K562 (cell line): ENCODE measurements at regions not wholly inside any gene's neighbourhood (a gene's known extent, or its start where the extent isn't known, plus 50 kb on each side); places are given as distances from the start of the nearest gene placed in this dataset.

Experiments used
- ATAC-seq: fragments of 200-7000 bp; cut with Tn5 transposase; 3 replicates; pipeline ENCODE4 v1.9.1; 2020; ENCODE audit warnings: moderate library complexity
- BruUV-seq: library from RNA; stranded (reverse); fragments of 400-500 nt; replicated peaks from 2 replicates; lab custom pipeline; 2021; lab: Mats Ljungman, UMichigan
- CTCF ChIA-PET: fragments of 300-600 bp; formaldehyde crosslinking; extraction: SDS; loops from one replicate; lab custom pipeline; 2021; ENCODE audit warnings: low intra/inter-chr PET ratio; lab: Yijun Ruan, JAX
- POLR2A ChIA-PET: fragments of 300-600, 350-650 bp; sonication (Branson Sonifier 250); formaldehyde crosslinking; extraction: SDS; loops from one replicate; lab custom pipeline; 2021; ENCODE audit warnings: antibody characterized with exemption, inconsistent platforms; lab: Yijun Ruan, JAX
- DNase-seq, 4 experiments: peaks; one replicate each; pipeline versions ENCODE4 v3.0.0 to v3.0.0-alpha.2; 2011 to 2018; ENCODE audit warnings: low spot score in 3 of 4, mixed read lengths in 3 of 4; ENCODE audit errors: extremely low read depth in 1 of 4
- FAIRE-seq: peaks from 2 replicates; lab custom pipeline; 2011; peaks lifted over from hg19 to GRCh38; lab: Jason Lieb, UNC
- H2AFZ ChIP-seq: 2 replicates; pipeline ENCODE4 v1.6.0; 2011; ENCODE audit warnings: low read depth, low read length, control low read depth, inconsistent platforms
- H3K27ac ChIP-seq: fragments of 200-600 bp; 3 replicates; pipeline ENCODE4 v1.8.0; 2011; ENCODE audit warnings: low read depth, mild to moderate bottlenecking, control low read depth, inconsistent platforms, low read length, moderate library complexity, mixed read lengths; ENCODE audit errors: extremely low read depth
- H3K27me3 ChIP-seq, 2 experiments: fragments of 300-600 bp in 1 of 2; 2 replicates in 1 of 2; 3 replicates in 1 of 2; pipeline versions ENCODE4 v1.6.0 to v1.8.0; 2011; ENCODE audit warnings: inconsistent platforms in 2 of 2, low read length in 2 of 2, mild to moderate bottlenecking in 1 of 2, mixed read lengths in 1 of 2, moderate library complexity in 1 of 2; ENCODE audit not compliant: control insufficient read depth in 2 of 2, insufficient read depth in 2 of 2
- H3K36me3 ChIP-seq: fragments of 300-600 bp; 3 replicates; pipeline ENCODE4 v1.8.0; 2011; ENCODE audit warnings: mild to moderate bottlenecking, low read length, inconsistent platforms; ENCODE audit not compliant: control insufficient read depth, insufficient read depth
- H3K4me1 ChIP-seq, 2 experiments: fragments of 200-600 bp in 1 of 2; replicated peaks in 1 of 2; 2 replicates in 1 of 2; 3 replicates in 1 of 2; pipeline versions ENCODE4 v1.5.1 to v1.8.0; 2011; ENCODE audit warnings: inconsistent platforms in 2 of 2, low read length in 2 of 2, mild to moderate bottlenecking in 1 of 2, mixed read lengths in 1 of 2, moderate library complexity in 1 of 2; ENCODE audit not compliant: control insufficient read depth in 2 of 2, insufficient read depth in 2 of 2
- H3K4me2 ChIP-seq: 2 replicates; pipeline ENCODE4 v1.6.1; 2011; ENCODE audit warnings: low read length, control low read depth, inconsistent platforms, mixed read lengths; ENCODE audit not compliant: insufficient read depth
- H3K4me3 ChIP-seq: fragments of 200-600 bp; sonication (generic), shearing (Covaris generic); 2 replicates; pipeline ENCODE4 v1.5.1; 2016; ENCODE audit warnings: control low read depth, inconsistent platforms
- H3K79me2 ChIP-seq: fragments of 200-600 bp; 3 replicates; pipeline ENCODE4 v1.8.0; 2011; ENCODE audit warnings: low read length, inconsistent platforms; ENCODE audit not compliant: control insufficient read depth, insufficient read depth
- H3K9ac ChIP-seq, 2 experiments: 2 replicates each; pipeline versions ENCODE4 v1.6.0 to v1.6.1; 2011; ENCODE audit warnings: low read depth in 2 of 2, low read length in 2 of 2, control low read depth in 1 of 2, inconsistent platforms in 1 of 2, mild to moderate bottlenecking in 1 of 2, mixed read lengths in 1 of 2; ENCODE audit not compliant: insufficient read depth in 1 of 2
- H3K9me1 ChIP-seq: one replicate; pipeline ENCODE4 v1.6.0; 2011; ENCODE audit warnings: inconsistent platforms, mild to moderate bottlenecking, low read length, moderate library complexity; ENCODE audit not compliant: control insufficient read depth, insufficient read depth
- H3K9me3 ChIP-seq: replicated peaks from 2 replicates; pipeline ENCODE4 v1.5.1; 2011; ENCODE audit warnings: low read depth, low read length, inconsistent platforms; ENCODE audit not compliant: control insufficient read depth, insufficient read depth
- H4K20me1 ChIP-seq: replicated peaks from 2 replicates; pipeline ENCODE4 v1.6.1; 2011; ENCODE audit warnings: low read length, inconsistent platforms, mixed read lengths; ENCODE audit not compliant: control insufficient read depth, insufficient read depth
- FOXA3 ChIP-seq, 2 experiments: fragments of 450-650 bp in 1 of 2; sonication (generic) in 1 of 2; formaldehyde crosslinking; IDR thresholded peaks in 1 of 2; conservative IDR thresholded peaks in 1 of 2; 2 replicates each; pipeline versions ENCODE4 v1.4.0 to v1.8.0; 2020 to 2022; ENCODE audit warnings: mild to moderate bottlenecking in 2 of 2, missing genetic modification reagents in 1 of 2
- FOXJ2 ChIP-seq: fragments of 200-800 bp; sonication (Bioruptor generic); IDR thresholded peaks from 2 replicates; pipeline ENCODE4 v1.6.1; 2016; ENCODE audit warnings: missing genetic modification characterization, missing compliant biosample characterization
- RAD51 ChIP-seq: fragments of 450-650 bp; IDR thresholded peaks from 2 replicates; pipeline ENCODE4 v1.7.1; 2016; ENCODE audit warnings: low read depth, mild to moderate bottlenecking, borderline replicate concordance
- XRCC4 ChIP-seq: IDR thresholded peaks from one replicate; pipeline ENCODE4 v1.6.1; 2011; ENCODE audit not compliant: insufficient read depth, insufficient read length; ENCODE audit errors: extremely low read depth
- ZNF408 ChIP-seq: fragments of 250-450 bp; sonication (Bioruptor Pico); IDR thresholded peaks from 2 replicates; pipeline ENCODE4 v1.4.0; 2020; ENCODE audit warnings: low read depth, mild to moderate bottlenecking, moderate library complexity
- ZNF764 ChIP-seq: fragments of 250-450 bp; sonication (Bioruptor Pico); IDR thresholded peaks from 2 replicates; pipeline ENCODE4 v1.4.0; 2020; ENCODE audit warnings: low read depth, mild to moderate bottlenecking, moderate library complexity
- WGBS: fragments of 100-300 bp; shearing (Covaris generic); methylation state at CpG from one replicate; pipeline ENCODE4 v1.1.6; 2016; ENCODE audit warnings: low coverage, mixed read lengths; ENCODE audit not compliant: insufficient coverage; ENCODE audit errors: missing lambda C conversion rate; 5-methylcytosine and 5-hydroxymethylcytosine counted together
- in situ Hi-C: fragments of 300-500 bp; cut with MboI; formaldehyde crosslinking; loops from 4 replicates; pipeline ENCODE4 v1.15.0; 2018; ENCODE audit warnings: inconsistent platforms, mixed read lengths
- intact Hi-C: fragments of 100-400 bp; cut with micrococcal nuclease; formaldehyde crosslinking; loops from 2 replicates; pipeline ENCODE4 v1.14.2; 2022
- TF ChIP-seq, protein P1 (sequence below): fragments of 200-600 bp; sonication (generic); IDR thresholded peaks from one replicate; pipeline ENCODE4 v1.6.1; 2012; ENCODE audit warnings: mild to moderate bottlenecking, low read depth, low read length, inconsistent platforms
- TF ChIP-seq, protein P2 (sequence below): IDR thresholded peaks from 3 replicates; pipeline ENCODE4 v1.6.1; 2011; ENCODE audit warnings: borderline replicate concordance, mild to moderate bottlenecking, moderate library complexity; ENCODE audit not compliant: insufficient read length; ENCODE audit errors: extremely low read depth

DNA sequence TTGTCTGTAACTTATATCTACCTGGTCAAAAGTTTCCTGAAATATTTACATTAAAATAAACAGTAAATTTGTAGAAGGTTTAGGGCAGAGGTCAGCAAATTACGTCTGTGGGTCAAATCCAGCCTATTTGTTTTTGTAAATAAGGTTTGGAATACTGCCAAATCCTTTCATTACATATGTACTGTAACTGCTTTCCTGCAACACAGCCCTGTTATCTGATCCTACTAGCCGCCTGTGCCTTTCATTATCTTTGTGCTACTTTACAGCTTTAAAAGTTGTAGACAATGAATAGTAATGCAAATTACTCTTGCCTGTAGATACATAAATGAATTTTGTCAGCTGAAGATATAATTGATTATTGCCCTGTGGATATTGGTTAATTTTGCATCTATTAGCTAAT is 369.6 kb upstream of the SLC7A11 start:
- Histone ChIP-seq H3K4me2 (no peak overlapping the region), H4K20me1 (no peaks in the 10 kb centered on the region; the same call in 1 of the 2 replicates), H3K9ac (no peak overlapping the region), H3K79me2 (no peaks in the 10 kb centered on the region), H3K27me3 (peaks cover 0 to 2% of the 10 kb centered on the region in 2 experiments; a peak in 2 of 5 replicates), H3K4me3 (no peak overlapping the region), H3K4me1 (no peaks in the 10 kb centered on the region), H3K9me1 (no peaks in the 10 kb centered on the region), H3K36me3 (no peaks in the 10 kb centered on the region), H2AFZ (no peak overlapping the region), H3K27ac (no peak overlapping the region), H3K9me3 (no peaks in the 10 kb centered on the region)
- ATAC-seq (no peak), DNase-seq (peak in 1 of 4 experiments; percentile 5), FAIRE-seq (peak; percentile 44)
- WGBS = 3% methylated on average over 2 of the region's 2 CpGs
- in situ Hi-C loops = no loop called here
- ChIA-PET CTCF (no interaction called here), POLR2A (interaction anchor here (0.7 kb wide), 1 partner anchor 60 kb away, joined by 3 read pairs; no protein-coding TSS in a partner anchor)
- BruUV-seq = no TSS peak
- intact Hi-C loops = no loop called here
- TF ChIP-seq XRCC4 = no peak
- TF ChIP-seq, protein P1, sequence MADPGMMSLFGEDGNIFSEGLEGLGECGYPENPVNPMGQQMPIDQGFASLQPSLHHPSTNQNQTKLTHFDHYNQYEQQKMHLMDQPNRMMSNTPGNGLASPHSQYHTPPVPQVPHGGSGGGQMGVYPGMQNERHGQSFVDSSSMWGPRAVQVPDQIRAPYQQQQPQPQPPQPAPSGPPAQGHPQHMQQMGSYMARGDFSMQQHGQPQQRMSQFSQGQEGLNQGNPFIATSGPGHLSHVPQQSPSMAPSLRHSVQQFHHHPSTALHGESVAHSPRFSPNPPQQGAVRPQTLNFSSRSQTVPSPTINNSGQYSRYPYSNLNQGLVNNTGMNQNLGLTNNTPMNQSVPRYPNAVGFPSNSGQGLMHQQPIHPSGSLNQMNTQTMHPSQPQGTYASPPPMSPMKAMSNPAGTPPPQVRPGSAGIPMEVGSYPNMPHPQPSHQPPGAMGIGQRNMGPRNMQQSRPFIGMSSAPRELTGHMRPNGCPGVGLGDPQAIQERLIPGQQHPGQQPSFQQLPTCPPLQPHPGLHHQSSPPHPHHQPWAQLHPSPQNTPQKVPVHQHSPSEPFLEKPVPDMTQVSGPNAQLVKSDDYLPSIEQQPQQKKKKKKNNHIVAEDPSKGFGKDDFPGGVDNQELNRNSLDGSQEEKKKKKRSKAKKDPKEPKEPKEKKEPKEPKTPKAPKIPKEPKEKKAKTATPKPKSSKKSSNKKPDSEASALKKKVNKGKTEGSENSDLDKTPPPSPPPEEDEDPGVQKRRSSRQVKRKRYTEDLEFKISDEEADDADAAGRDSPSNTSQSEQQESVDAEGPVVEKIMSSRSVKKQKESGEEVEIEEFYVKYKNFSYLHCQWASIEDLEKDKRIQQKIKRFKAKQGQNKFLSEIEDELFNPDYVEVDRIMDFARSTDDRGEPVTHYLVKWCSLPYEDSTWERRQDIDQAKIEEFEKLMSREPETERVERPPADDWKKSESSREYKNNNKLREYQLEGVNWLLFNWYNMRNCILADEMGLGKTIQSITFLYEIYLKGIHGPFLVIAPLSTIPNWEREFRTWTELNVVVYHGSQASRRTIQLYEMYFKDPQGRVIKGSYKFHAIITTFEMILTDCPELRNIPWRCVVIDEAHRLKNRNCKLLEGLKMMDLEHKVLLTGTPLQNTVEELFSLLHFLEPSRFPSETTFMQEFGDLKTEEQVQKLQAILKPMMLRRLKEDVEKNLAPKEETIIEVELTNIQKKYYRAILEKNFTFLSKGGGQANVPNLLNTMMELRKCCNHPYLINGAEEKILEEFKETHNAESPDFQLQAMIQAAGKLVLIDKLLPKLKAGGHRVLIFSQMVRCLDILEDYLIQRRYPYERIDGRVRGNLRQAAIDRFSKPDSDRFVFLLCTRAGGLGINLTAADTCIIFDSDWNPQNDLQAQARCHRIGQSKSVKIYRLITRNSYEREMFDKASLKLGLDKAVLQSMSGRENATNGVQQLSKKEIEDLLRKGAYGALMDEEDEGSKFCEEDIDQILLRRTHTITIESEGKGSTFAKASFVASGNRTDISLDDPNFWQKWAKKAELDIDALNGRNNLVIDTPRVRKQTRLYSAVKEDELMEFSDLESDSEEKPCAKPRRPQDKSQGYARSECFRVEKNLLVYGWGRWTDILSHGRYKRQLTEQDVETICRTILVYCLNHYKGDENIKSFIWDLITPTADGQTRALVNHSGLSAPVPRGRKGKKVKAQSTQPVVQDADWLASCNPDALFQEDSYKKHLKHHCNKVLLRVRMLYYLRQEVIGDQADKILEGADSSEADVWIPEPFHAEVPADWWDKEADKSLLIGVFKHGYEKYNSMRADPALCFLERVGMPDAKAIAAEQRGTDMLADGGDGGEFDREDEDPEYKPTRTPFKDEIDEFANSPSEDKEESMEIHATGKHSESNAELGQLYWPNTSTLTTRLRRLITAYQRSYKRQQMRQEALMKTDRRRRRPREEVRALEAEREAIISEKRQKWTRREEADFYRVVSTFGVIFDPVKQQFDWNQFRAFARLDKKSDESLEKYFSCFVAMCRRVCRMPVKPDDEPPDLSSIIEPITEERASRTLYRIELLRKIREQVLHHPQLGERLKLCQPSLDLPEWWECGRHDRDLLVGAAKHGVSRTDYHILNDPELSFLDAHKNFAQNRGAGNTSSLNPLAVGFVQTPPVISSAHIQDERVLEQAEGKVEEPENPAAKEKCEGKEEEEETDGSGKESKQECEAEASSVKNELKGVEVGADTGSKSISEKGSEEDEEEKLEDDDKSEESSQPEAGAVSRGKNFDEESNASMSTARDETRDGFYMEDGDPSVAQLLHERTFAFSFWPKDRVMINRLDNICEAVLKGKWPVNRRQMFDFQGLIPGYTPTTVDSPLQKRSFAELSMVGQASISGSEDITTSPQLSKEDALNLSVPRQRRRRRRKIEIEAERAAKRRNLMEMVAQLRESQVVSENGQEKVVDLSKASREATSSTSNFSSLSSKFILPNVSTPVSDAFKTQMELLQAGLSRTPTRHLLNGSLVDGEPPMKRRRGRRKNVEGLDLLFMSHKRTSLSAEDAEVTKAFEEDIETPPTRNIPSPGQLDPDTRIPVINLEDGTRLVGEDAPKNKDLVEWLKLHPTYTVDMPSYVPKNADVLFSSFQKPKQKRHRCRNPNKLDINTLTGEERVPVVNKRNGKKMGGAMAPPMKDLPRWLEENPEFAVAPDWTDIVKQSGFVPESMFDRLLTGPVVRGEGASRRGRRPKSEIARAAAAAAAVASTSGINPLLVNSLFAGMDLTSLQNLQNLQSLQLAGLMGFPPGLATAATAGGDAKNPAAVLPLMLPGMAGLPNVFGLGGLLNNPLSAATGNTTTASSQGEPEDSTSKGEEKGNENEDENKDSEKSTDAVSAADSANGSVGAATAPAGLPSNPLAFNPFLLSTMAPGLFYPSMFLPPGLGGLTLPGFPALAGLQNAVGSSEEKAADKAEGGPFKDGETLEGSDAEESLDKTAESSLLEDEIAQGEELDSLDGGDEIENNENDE = no peak
- no peak for TF ChIP-seq RAD51
- TF ChIP-seq ZNF408 (CRISPR knock-in tag) = no peak
- 0 out of 4 replicates have a peak, but pooled peaks of 1 of the 2 experiments have one; percentile 13 for TF ChIP-seq FOXA3 (CRISPR knock-in tag; conservative IDR thresholded peaks at IDR 0.05 in 1 of 2, IDR thresholded peaks at IDR 0.05 in 1 of 2)
- TF ChIP-seq, protein P2, sequence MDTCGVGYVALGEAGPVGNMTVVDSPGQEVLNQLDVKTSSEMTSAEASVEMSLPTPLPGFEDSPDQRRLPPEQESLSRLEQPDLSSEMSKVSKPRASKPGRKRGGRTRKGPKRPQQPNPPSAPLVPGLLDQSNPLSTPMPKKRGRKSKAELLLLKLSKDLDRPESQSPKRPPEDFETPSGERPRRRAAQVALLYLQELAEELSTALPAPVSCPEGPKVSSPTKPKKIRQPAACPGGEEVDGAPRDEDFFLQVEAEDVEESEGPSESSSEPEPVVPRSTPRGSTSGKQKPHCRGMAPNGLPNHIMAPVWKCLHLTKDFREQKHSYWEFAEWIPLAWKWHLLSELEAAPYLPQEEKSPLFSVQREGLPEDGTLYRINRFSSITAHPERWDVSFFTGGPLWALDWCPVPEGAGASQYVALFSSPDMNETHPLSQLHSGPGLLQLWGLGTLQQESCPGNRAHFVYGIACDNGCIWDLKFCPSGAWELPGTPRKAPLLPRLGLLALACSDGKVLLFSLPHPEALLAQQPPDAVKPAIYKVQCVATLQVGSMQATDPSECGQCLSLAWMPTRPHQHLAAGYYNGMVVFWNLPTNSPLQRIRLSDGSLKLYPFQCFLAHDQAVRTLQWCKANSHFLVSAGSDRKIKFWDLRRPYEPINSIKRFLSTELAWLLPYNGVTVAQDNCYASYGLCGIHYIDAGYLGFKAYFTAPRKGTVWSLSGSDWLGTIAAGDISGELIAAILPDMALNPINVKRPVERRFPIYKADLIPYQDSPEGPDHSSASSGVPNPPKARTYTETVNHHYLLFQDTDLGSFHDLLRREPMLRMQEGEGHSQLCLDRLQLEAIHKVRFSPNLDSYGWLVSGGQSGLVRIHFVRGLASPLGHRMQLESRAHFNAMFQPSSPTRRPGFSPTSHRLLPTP = no peak
- peak; percentile 75 for TF ChIP-seq FOXJ2 (tag)
- no peak for TF ChIP-seq ZNF764 (CRISPR knock-in tag)
